ENCODE measurements at regions not wholly inside any gene's neighbourhood (a gene's known extent, or its start where the extent isn't known, plus 50 kb on each side); places are given as distances from the start of the nearest gene placed in this dataset.

GRCh38 chr10:30559180-30559579, 70.4 kb downstream of the LYZL2 start (continued):
- TF ChIP-seq CHD7 (IDR thresholded peaks at IDR 0.05; ENCODE audit: low read depth, low read length), result no peak
- TF ChIP-seq NFIC (IDR thresholded peaks at IDR 0.05), result peak; percentile 95
- no peak for TF ChIP-seq PURB (CRISPR knock-in tag; IDR thresholded peaks at IDR 0.05; ENCODE audit: low read depth)
- no peak for TF ChIP-seq NR2C2 (CRISPR knock-in tag; IDR thresholded peaks at IDR 0.05)
- 0 out of 2 replicates have a peak, but pooled peaks have one; percentile 36 for TF ChIP-seq NR2C2 (tag; IDR thresholded peaks at IDR 0.05)
- no peak for TF ChIP-seq ZNF780A (CRISPR knock-in tag; IDR thresholded peaks at IDR 0.05)
- peak; percentile 74 for TF ChIP-seq ZBTB33 (CRISPR knock-in tag; IDR thresholded peaks at IDR 0.05)
- peak in 1 of 2 experiments; percentile 45; a peak in 1 of 3 replicates for TF ChIP-seq CBX3 (IDR thresholded peaks at IDR 0.05; ENCODE audit: borderline replicate concordance in 1 of 2, low read length in 2 of 2)
- TF ChIP-seq ZBTB49 (CRISPR knock-in tag; IDR thresholded peaks at IDR 0.05; ENCODE audit: borderline replicate concordance), result no peak
- TF ChIP-seq NUFIP1 (IDR thresholded peaks at IDR 0.05; ENCODE audit: partially characterized antibody), result no peak
- no peak for TF ChIP-seq RBM22 (IDR thresholded peaks at IDR 0.05; ENCODE audit: low read depth, low read length, poor library complexity, severe bottlenecking)

All from K562 (cell line).